ENCODE measurements at regions not wholly inside any gene's neighbourhood (a gene's known extent, or its start where the extent isn't known, plus 50 kb on each side); places are given as distances from the start of the nearest gene placed in this dataset.
"Not testable (repeated sequence)": the region's sequence is repeated elsewhere in the genome, so short reads cannot be mapped to it uniquely, and the experiment has no call there.

- Histone ChIP-seq H3K27me3 (ENCODE audit: control insufficient read depth in 1 of 2, insufficient read depth in 2 of 2, low read length in 2 of 2) (no peaks in the 10 kb centered on the region), H3K9me3 (ENCODE audit: control insufficient read depth in 1 of 2, insufficient read depth in 1 of 2, low read length in 2 of 2) (no peaks in the 10 kb centered on the region), H3K27ac (ENCODE audit: low read depth in 1 of 2, low read length in 2 of 2) (no peak overlapping the region), H3K36me3 (ENCODE audit: insufficient read depth, low read length) (no peaks in the 10 kb centered on the region), H3K4me1 (ENCODE audit: insufficient read depth, low read length) (no peaks in the 10 kb centered on the region), H3K4me3 (ENCODE audit: low read length) (no peak overlapping the region)
- Mint-ChIP-seq H3K36me3 (ENCODE audit: low read depth) (no peaks in the 10 kb centered on the region), H3K27ac (no peak overlapping the region), H3K9me3 (no peaks in the 10 kb centered on the region), H3K27me3 (no peaks in the 10 kb centered on the region), H3K4me1 (ENCODE audit: low read depth) (no peaks in the 10 kb centered on the region), H3K4me3 (no peak overlapping the region)
- no peak for TF ChIP-seq CTCF (IDR thresholded peaks at IDR 0.05)
- ATAC-seq (ENCODE audit: poor library complexity) (no peak), DNase-seq (no peak)
- CTCF ChIA-PET: no interaction called here
- intact Hi-C loops (cut with DNase I, micrococcal nuclease): no loop called here
- POLR2A ChIA-PET: no interaction called here
Observed at GRCh38 chr10:31239961-31240360, 79.1 kb upstream of the ZEB1 start.

- ATAC-seq (ENCODE audit: poor library complexity): no peak
- DNase-seq: peak in 4 of 14 experiments; percentile 1 to 25 (median 3)
- H3K36me3 ChIP-seq (ENCODE audit: insufficient read depth, low read length): no peaks in the 10 kb centered on the region
- Mint-ChIP-seq H3K27me3 (no peaks in the 10 kb centered on the region), H3K9me3 (no peaks in the 10 kb centered on the region), H3K36me3 (ENCODE audit: low read depth) (no peaks in the 10 kb centered on the region), H3K27ac (no peak overlapping the region), H3K4me1 (ENCODE audit: low read depth) (no peaks in the 10 kb centered on the region), H3K4me3 (no peak overlapping the region)
- TF ChIP-seq CTCF (IDR thresholded peaks at IDR 0.05): no peak
- CTCF ChIA-PET: no interaction called here
- H3K9me3 ChIP-seq (ENCODE audit: control insufficient read depth in 1 of 2, insufficient read depth in 1 of 2, low read length in 2 of 2): peaks cover 0 to 3% of the 10 kb centered on the region in 2 experiments
- POLR2A ChIA-PET: no interaction called here
- H3K4me1 ChIP-seq (ENCODE audit: insufficient read depth, low read length): no peaks in the 10 kb centered on the region
- H3K4me3 ChIP-seq (ENCODE audit: low read length): no peak overlapping the region
- intact Hi-C loops (cut with DNase I, micrococcal nuclease): no loop called here
- no peak overlapping the region for H3K27ac ChIP-seq (ENCODE audit: low read depth in 1 of 2, low read length in 2 of 2)
- H3K27me3 ChIP-seq (ENCODE audit: control insufficient read depth in 1 of 2, insufficient read depth in 2 of 2, low read length in 2 of 2): no peaks in the 10 kb centered on the region
Observed at GRCh38 chr10:31242902-31243301, 76.1 kb upstream of the ZEB1 start.

GRCh38 chr10:31251118-31251517, 67.9 kb upstream of the ZEB1 start:
- H3K4me3 ChIP-seq (ENCODE audit: low read length); ATAC-seq (ENCODE audit: poor library complexity); CTCF ChIA-PET; H3K4me1 Mint-ChIP-seq (ENCODE audit: low read depth); POLR2A ChIA-PET; H3K27ac Mint-ChIP-seq; DNase-seq; H3K27me3 ChIP-seq (ENCODE audit: control insufficient read depth in 1 of 2, insufficient read depth in 2 of 2, low read length in 2 of 2); H3K9me3 Mint-ChIP-seq; H3K36me3 ChIP-seq (ENCODE audit: insufficient read depth, low read length); H3K4me3 Mint-ChIP-seq; H3K27ac ChIP-seq (ENCODE audit: low read depth in 1 of 2, low read length in 2 of 2); H3K4me1 ChIP-seq (ENCODE audit: insufficient read depth, low read length); intact Hi-C loops (cut with DNase I, micrococcal nuclease); H3K9me3 ChIP-seq (ENCODE audit: control insufficient read depth in 1 of 2, insufficient read depth in 1 of 2, low read length in 2 of 2); H3K27me3 Mint-ChIP-seq; H3K36me3 Mint-ChIP-seq (ENCODE audit: low read depth): not testable (repeated sequence)

GRCh38 chr10:31253237-31253636, 65.8 kb upstream of the ZEB1 start:
- no peak for TF ChIP-seq CTCF (IDR thresholded peaks at IDR 0.05)
- H3K27ac Mint-ChIP-seq: no peak overlapping the region
- no peaks in the 10 kb centered on the region for H3K9me3 ChIP-seq (ENCODE audit: control insufficient read depth in 1 of 2, insufficient read depth in 1 of 2, low read length in 2 of 2)
- H3K9me3 Mint-ChIP-seq: peaks cover 2% of the 10 kb centered on the region
- H3K27ac ChIP-seq (ENCODE audit: low read depth in 1 of 2, low read length in 2 of 2): no peak overlapping the region
- no peaks in the 10 kb centered on the region for H3K27me3 Mint-ChIP-seq
- DNase-seq (no peak), ATAC-seq (ENCODE audit: poor library complexity) (no peak)
- ChIA-PET POLR2A (interaction anchor here (0.6 kb wide), 1 partner anchor 68 kb away, joined by 3 read pairs; no protein-coding TSS in a partner anchor), CTCF (no interaction called here)
- intact Hi-C loops (cut with DNase I, micrococcal nuclease): no loop called here
- H3K36me3 Mint-ChIP-seq (ENCODE audit: low read depth): no peaks in the 10 kb centered on the region
- H3K4me1 Mint-ChIP-seq (ENCODE audit: low read depth): no peaks in the 10 kb centered on the region
- no peak overlapping the region for H3K4me3 Mint-ChIP-seq
- no peaks in the 10 kb centered on the region for H3K4me1 ChIP-seq (ENCODE audit: insufficient read depth, low read length)
- H3K27me3 ChIP-seq (ENCODE audit: control insufficient read depth in 1 of 2, insufficient read depth in 2 of 2, low read length in 2 of 2): no peaks in the 10 kb centered on the region
- H3K4me3 ChIP-seq (ENCODE audit: low read length): no peak overlapping the region
- no peaks in the 10 kb centered on the region for H3K36me3 ChIP-seq (ENCODE audit: insufficient read depth, low read length)
